ENCODE measurements at regions not wholly inside any gene's neighbourhood (a gene's known extent, or its start where the extent isn't known, plus 50 kb on each side); places are given as distances from the start of the nearest gene placed in this dataset.

DNA sequence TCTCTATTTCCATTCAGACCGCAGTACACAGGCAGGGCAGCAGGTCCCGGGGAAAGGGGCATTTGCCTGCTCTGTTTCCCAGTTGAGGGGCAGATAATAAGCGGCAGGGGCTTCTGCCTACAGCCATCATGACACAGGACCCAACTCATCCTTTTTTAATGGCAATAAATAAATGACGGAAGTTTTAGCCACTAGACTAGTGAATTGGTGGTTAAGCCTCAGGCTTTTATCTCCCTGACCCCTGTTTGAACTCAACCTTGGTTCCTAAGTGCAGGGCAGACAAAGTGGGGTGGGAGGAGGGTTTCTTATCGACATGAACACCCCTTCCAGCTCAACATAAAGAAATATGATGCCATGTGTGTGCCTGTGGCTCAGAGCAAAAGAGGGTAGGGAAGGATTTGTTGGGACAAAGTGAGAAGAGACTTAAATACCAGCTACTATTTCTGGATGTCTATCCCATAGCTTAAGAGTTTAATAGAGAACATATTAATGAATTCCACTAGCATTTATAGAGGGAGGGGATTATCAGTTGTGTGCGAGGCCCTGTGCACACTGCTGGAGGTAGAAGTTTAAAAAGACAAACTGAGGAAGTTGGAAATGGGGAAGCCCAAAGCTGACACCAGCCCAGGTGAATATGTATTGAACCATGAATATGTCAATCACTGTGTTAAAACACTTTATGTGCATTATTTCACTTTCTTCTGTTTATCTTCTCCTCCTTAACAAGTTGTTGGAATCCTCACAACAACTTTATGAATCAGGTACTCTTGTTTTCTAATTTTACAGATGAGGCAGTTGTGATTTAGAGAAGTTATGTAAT lies 939.4 kb downstream of the MCTP2 start:
- Histone ChIP-seq H3K4me3 (ENCODE audit: control insufficient read depth in 2 of 3, extremely low read depth in 1 of 3, insufficient read depth in 2 of 3, low read depth in 1 of 3, low read length in 3 of 3) (no peak overlapping the region), H3K4me2 (ENCODE audit: control insufficient read depth, extremely low read depth, insufficient read depth, low read depth, low read length) (no peak overlapping the region), H3K4me1 (ENCODE audit: control insufficient read depth, extremely low read depth, insufficient read depth, low read length) (no peaks in the 10 kb centered on the region), H3K36me3 (ENCODE audit: control insufficient read depth in 2 of 2, extremely low read depth in 1 of 2, insufficient read depth in 2 of 2, low read length in 2 of 2) (no peaks in the 10 kb centered on the region), H3K27me3 (ENCODE audit: control insufficient read depth, extremely low read depth, insufficient read depth, low read length) (no peaks in the 10 kb centered on the region), H3K79me2 (ENCODE audit: control insufficient read depth, insufficient read depth, low read length) (no peaks in the 10 kb centered on the region), H2AFZ (ENCODE audit: control insufficient read depth, low read length) (no peak overlapping the region), H3K9ac (ENCODE audit: control insufficient read depth, extremely low read depth, insufficient read depth, low read length) (no peak overlapping the region), H4K20me1 (ENCODE audit: control insufficient read depth, extremely low read depth, insufficient read depth, low read length) (no peaks in the 10 kb centered on the region), H3K9me1 (ENCODE audit: control insufficient read depth, extremely low read depth, insufficient read depth, low read length) (no peaks in the 10 kb centered on the region), H3K9me3 (ENCODE audit: control insufficient read depth, low read depth, low read length) (no peaks in the 10 kb centered on the region), H3K27ac (ENCODE audit: control insufficient read depth, insufficient read depth, low read length) (no peak overlapping the region)
- DNase-seq (ENCODE audit: low read depth, low spot score) (no peak), FAIRE-seq (no peak)
- dilution Hi-C loops (cut with MboI; ENCODE audit: extremely low pct_ligation_motif_present, low sequenced_read_pairs): no loop called here
- no peak for TF ChIP-seq EZH2 (IDR thresholded peaks at IDR 0.05; ENCODE audit: low read length)
- TF ChIP-seq, protein P1, sequence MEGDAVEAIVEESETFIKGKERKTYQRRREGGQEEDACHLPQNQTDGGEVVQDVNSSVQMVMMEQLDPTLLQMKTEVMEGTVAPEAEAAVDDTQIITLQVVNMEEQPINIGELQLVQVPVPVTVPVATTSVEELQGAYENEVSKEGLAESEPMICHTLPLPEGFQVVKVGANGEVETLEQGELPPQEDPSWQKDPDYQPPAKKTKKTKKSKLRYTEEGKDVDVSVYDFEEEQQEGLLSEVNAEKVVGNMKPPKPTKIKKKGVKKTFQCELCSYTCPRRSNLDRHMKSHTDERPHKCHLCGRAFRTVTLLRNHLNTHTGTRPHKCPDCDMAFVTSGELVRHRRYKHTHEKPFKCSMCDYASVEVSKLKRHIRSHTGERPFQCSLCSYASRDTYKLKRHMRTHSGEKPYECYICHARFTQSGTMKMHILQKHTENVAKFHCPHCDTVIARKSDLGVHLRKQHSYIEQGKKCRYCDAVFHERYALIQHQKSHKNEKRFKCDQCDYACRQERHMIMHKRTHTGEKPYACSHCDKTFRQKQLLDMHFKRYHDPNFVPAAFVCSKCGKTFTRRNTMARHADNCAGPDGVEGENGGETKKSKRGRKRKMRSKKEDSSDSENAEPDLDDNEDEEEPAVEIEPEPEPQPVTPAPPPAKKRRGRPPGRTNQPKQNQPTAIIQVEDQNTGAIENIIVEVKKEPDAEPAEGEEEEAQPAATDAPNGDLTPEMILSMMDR (optimal IDR thresholded peaks at IDR 0.05 in 1 of 3, IDR thresholded peaks at IDR 0.05 in 1 of 3, conservative IDR thresholded peaks at IDR 0.05 in 1 of 3; ENCODE audit: extremely low read depth in 1 of 3, insufficient read depth in 2 of 3, low read length in 3 of 3): no peak

GRCh38 chr15:95171564-95171963 lies 940.2 kb downstream of the MCTP2 start:
- FAIRE-seq (no peak), DNase-seq (ENCODE audit: low read depth, low spot score) (no peak)
- H2AFZ ChIP-seq (ENCODE audit: control insufficient read depth, low read length): no peak overlapping the region
- no peak overlapping the region for H3K27ac ChIP-seq (ENCODE audit: control insufficient read depth, insufficient read depth, low read length)
- H3K4me1 ChIP-seq (ENCODE audit: control insufficient read depth, extremely low read depth, insufficient read depth, low read length): no peaks in the 10 kb centered on the region
- TF ChIP-seq, protein P1 (optimal IDR thresholded peaks at IDR 0.05 in 1 of 3, IDR thresholded peaks at IDR 0.05 in 1 of 3, conservative IDR thresholded peaks at IDR 0.05 in 1 of 3; ENCODE audit: extremely low read depth in 1 of 3, insufficient read depth in 2 of 3, low read length in 3 of 3): no peak
- TF ChIP-seq EZH2 (IDR thresholded peaks at IDR 0.05; ENCODE audit: low read length): no peak
- H3K79me2 ChIP-seq (ENCODE audit: control insufficient read depth, insufficient read depth, low read length): no peaks in the 10 kb centered on the region
- H3K9ac ChIP-seq (ENCODE audit: control insufficient read depth, extremely low read depth, insufficient read depth, low read length): no peak overlapping the region
- no peaks in the 10 kb centered on the region for H3K27me3 ChIP-seq (ENCODE audit: control insufficient read depth, extremely low read depth, insufficient read depth, low read length)
- H3K4me3 ChIP-seq (ENCODE audit: control insufficient read depth in 2 of 3, extremely low read depth in 1 of 3, insufficient read depth in 2 of 3, low read depth in 1 of 3, low read length in 3 of 3): no peak overlapping the region
- H3K9me1 ChIP-seq (ENCODE audit: control insufficient read depth, extremely low read depth, insufficient read depth, low read length): no peaks in the 10 kb centered on the region
- no peaks in the 10 kb centered on the region for H3K9me3 ChIP-seq (ENCODE audit: control insufficient read depth, low read depth, low read length)
- no peak overlapping the region for H3K4me2 ChIP-seq (ENCODE audit: control insufficient read depth, extremely low read depth, insufficient read depth, low read depth, low read length)
- no peaks in the 10 kb centered on the region for H4K20me1 ChIP-seq (ENCODE audit: control insufficient read depth, extremely low read depth, insufficient read depth, low read length)
- H3K36me3 ChIP-seq (ENCODE audit: control insufficient read depth in 2 of 2, extremely low read depth in 1 of 2, insufficient read depth in 2 of 2, low read length in 2 of 2): no peaks in the 10 kb centered on the region
- dilution Hi-C loops (cut with MboI; ENCODE audit: extremely low pct_ligation_motif_present, low sequenced_read_pairs): no loop called here

All from keratinocyte (primary cell).